Adrenal gland (tissue), 5 donors: ENCODE measurements at regions not wholly inside any gene's neighbourhood (a gene's known extent, or its start where the extent isn't known, plus 50 kb on each side); places are given as distances from the start of the nearest gene placed in this dataset.

ENCODE experiments used
- POLR2A ChIP-seq, 2 donors: fragments of 450-650 bp; IDR thresholded peaks; one replicate each; pipeline ENCODE4 v1.6.1; 2017; ENCODE audit warnings: antibody characterized with exemption in 2 of 2, mild to moderate bottlenecking in 2 of 2, moderate library complexity in 1 of 2
- TF ChIP-seq, protein P1 (sequence below), 6 experiments: fragments of 450-650 bp in 4 of 6; fragments of 200-600 bp in 2 of 6; sonication (generic) in 1 of 6; IDR thresholded peaks; 1 replicate in 5 of 6; 2 replicates in 1 of 6; pipeline versions ENCODE4 v1.5.1 to v1.8.0; 2016 to 2021; ENCODE audit warnings: antibody characterized with exemption in 6 of 6, mild to moderate bottlenecking in 2 of 6, moderate library complexity in 1 of 6
- donor health status: DM: no; HTN: no; CAD: no.

DNA sequence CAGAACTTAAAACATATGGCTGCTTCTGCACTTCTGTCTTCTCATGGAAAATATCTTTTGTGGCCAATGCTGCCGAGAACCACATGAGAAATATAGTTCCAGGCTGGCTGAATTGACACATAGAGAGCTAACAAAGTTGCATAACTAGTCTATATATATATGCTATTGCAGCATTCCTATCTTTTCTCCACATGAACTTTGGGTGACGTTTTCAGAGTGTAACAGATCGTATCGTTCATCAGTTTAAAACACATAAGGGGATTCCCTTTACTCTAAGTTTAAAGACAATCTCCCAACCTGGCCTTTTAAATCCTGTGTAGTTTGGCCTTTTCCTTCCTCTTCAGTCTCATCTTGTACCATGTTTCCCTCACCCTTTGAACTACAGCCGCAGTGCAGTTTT, 394.2 kb upstream of the CBLB start:
- TF ChIP-seq, protein P1, sequence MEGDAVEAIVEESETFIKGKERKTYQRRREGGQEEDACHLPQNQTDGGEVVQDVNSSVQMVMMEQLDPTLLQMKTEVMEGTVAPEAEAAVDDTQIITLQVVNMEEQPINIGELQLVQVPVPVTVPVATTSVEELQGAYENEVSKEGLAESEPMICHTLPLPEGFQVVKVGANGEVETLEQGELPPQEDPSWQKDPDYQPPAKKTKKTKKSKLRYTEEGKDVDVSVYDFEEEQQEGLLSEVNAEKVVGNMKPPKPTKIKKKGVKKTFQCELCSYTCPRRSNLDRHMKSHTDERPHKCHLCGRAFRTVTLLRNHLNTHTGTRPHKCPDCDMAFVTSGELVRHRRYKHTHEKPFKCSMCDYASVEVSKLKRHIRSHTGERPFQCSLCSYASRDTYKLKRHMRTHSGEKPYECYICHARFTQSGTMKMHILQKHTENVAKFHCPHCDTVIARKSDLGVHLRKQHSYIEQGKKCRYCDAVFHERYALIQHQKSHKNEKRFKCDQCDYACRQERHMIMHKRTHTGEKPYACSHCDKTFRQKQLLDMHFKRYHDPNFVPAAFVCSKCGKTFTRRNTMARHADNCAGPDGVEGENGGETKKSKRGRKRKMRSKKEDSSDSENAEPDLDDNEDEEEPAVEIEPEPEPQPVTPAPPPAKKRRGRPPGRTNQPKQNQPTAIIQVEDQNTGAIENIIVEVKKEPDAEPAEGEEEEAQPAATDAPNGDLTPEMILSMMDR (IDR thresholded peaks at IDR 0.05), result no peak
- no peak for TF ChIP-seq POLR2A (IDR thresholded peaks at IDR 0.05)
